H1 (cell line): ENCODE measurements at regions not wholly inside any gene's neighbourhood (a gene's known extent, or its start where the extent isn't known, plus 50 kb on each side); places are given as distances from the start of the nearest gene placed in this dataset.

ENCODE experiments used
- EGR1 ChIP-seq: IDR thresholded peaks from 2 replicates; pipeline ENCODE4 v1.6.1; 2011; ENCODE audit warnings: low read depth, low read length, borderline replicate concordance
- EZH2 ChIP-seq: fragments of 200-600 bp; sonication (generic); IDR thresholded peaks from 2 replicates; pipeline ENCODE4 v1.7.1; 2012; ENCODE audit warnings: low read depth, mild to moderate bottlenecking, moderate library complexity, low read length, inconsistent platforms; ENCODE audit not compliant: severe bottlenecking
- POLR2A ChIP-seq, 2 experiments: IDR thresholded peaks; 1 replicate in 1 of 2; 2 replicates in 1 of 2; pipeline ENCODE4 v1.6.1; 2011; ENCODE audit warnings: low read depth in 2 of 2, low read length in 2 of 2, mild to moderate bottlenecking in 2 of 2; ENCODE audit errors: control extremely low read depth in 1 of 2
- TEAD4 ChIP-seq: IDR thresholded peaks from 2 replicates; pipeline ENCODE4 v1.6.1; 2012; ENCODE audit warnings: low read depth, low read length, inconsistent platforms, mixed read lengths
- TF ChIP-seq, protein P1 (sequence below), 3 experiments: IDR thresholded peaks; 1 replicate in 2 of 3; 2 replicates in 1 of 3; pipeline versions ENCODE4 v1.5.1 to v1.6.1; 2011; ENCODE audit warnings: low read length in 3 of 3, mild to moderate bottlenecking in 3 of 3, inconsistent platforms in 2 of 3, low read depth in 1 of 3, moderate library complexity in 1 of 3; ENCODE audit not compliant: insufficient read depth in 1 of 3; ENCODE audit errors: control extremely low read depth in 1 of 3
- TF ChIP-seq, protein P2 (sequence below): IDR thresholded peaks from 2 replicates; pipeline ENCODE4 v1.6.1; 2012; ENCODE audit warnings: inconsistent platforms

GRCh38 chr17:33974276-33974675 is 280.8 kb upstream of the CCL2 start:
- TF ChIP-seq TEAD4 (no peak), EZH2 (no peak), POLR2A (IDR thresholded peaks at IDR 0.05; ENCODE audit: control extremely low read depth in 1 of 2, low read depth in 2 of 2, low read length in 2 of 2) (no peak), EGR1 (no peak)
- TF ChIP-seq, protein P1, sequence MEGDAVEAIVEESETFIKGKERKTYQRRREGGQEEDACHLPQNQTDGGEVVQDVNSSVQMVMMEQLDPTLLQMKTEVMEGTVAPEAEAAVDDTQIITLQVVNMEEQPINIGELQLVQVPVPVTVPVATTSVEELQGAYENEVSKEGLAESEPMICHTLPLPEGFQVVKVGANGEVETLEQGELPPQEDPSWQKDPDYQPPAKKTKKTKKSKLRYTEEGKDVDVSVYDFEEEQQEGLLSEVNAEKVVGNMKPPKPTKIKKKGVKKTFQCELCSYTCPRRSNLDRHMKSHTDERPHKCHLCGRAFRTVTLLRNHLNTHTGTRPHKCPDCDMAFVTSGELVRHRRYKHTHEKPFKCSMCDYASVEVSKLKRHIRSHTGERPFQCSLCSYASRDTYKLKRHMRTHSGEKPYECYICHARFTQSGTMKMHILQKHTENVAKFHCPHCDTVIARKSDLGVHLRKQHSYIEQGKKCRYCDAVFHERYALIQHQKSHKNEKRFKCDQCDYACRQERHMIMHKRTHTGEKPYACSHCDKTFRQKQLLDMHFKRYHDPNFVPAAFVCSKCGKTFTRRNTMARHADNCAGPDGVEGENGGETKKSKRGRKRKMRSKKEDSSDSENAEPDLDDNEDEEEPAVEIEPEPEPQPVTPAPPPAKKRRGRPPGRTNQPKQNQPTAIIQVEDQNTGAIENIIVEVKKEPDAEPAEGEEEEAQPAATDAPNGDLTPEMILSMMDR (IDR thresholded peaks at IDR 0.05; ENCODE audit: control extremely low read depth in 1 of 3, insufficient read depth in 1 of 3, low read depth in 1 of 3, low read length in 3 of 3): no peak
- TF ChIP-seq, protein P2, sequence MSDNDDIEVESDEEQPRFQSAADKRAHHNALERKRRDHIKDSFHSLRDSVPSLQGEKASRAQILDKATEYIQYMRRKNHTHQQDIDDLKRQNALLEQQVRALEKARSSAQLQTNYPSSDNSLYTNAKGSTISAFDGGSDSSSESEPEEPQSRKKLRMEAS: no peak
